22Rv1 (cell line): ENCODE measurements at regions not wholly inside any gene's neighbourhood (a gene's known extent, or its start where the extent isn't known, plus 50 kb on each side); places are given as distances from the start of the nearest gene placed in this dataset.

Source experiments
- ZFX ChIP-seq: fragments of 450-650 bp; IDR thresholded peaks from 2 replicates; pipeline ENCODE4 v1.6.1; 2017; ENCODE audit warnings: antibody characterized with exemption, borderline replicate concordance
- TF ChIP-seq, protein P1 (sequence below): fragments of 450-650 bp; IDR thresholded peaks from 2 replicates; pipeline ENCODE4 v1.5.1; 2017; ENCODE audit warnings: mild to moderate bottlenecking

DNA sequence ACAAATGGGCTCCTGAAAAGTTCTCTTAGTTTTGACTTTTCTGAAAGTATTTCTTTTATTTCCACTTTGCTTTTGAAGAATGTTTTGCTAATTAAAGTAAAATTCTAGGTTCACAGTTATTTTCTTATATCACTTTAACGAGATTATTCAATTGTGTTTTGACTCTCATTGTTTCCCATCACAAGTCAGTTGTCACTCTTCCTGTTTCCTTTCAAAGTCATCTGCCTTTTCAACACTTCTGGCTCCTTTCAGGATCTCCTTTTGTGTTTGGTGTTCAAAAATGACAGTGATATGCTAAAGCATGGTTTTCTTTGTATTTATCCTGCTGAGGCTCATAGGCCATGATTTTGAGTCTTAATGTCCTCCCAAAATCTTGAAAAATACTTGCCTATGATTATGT lies 235.4 kb upstream of the TAS2R1 start:
- TF ChIP-seq, protein P1, sequence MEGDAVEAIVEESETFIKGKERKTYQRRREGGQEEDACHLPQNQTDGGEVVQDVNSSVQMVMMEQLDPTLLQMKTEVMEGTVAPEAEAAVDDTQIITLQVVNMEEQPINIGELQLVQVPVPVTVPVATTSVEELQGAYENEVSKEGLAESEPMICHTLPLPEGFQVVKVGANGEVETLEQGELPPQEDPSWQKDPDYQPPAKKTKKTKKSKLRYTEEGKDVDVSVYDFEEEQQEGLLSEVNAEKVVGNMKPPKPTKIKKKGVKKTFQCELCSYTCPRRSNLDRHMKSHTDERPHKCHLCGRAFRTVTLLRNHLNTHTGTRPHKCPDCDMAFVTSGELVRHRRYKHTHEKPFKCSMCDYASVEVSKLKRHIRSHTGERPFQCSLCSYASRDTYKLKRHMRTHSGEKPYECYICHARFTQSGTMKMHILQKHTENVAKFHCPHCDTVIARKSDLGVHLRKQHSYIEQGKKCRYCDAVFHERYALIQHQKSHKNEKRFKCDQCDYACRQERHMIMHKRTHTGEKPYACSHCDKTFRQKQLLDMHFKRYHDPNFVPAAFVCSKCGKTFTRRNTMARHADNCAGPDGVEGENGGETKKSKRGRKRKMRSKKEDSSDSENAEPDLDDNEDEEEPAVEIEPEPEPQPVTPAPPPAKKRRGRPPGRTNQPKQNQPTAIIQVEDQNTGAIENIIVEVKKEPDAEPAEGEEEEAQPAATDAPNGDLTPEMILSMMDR: no peak
- TF ChIP-seq ZFX: no peak
